GM12874 (cell line): ENCODE measurements at regions not wholly inside any gene's neighbourhood (a gene's known extent, or its start where the extent isn't known, plus 50 kb on each side); places are given as distances from the start of the nearest gene placed in this dataset.

Experiments
- TF ChIP-seq, protein P1 (sequence below): IDR thresholded peaks from 2 replicates; pipeline ENCODE4 v1.5.1; 2011; ENCODE audit warnings: low read depth, mild to moderate bottlenecking, control low read depth, low read length, moderate library complexity; ENCODE audit not compliant: insufficient read depth

- TF ChIP-seq, protein P1, sequence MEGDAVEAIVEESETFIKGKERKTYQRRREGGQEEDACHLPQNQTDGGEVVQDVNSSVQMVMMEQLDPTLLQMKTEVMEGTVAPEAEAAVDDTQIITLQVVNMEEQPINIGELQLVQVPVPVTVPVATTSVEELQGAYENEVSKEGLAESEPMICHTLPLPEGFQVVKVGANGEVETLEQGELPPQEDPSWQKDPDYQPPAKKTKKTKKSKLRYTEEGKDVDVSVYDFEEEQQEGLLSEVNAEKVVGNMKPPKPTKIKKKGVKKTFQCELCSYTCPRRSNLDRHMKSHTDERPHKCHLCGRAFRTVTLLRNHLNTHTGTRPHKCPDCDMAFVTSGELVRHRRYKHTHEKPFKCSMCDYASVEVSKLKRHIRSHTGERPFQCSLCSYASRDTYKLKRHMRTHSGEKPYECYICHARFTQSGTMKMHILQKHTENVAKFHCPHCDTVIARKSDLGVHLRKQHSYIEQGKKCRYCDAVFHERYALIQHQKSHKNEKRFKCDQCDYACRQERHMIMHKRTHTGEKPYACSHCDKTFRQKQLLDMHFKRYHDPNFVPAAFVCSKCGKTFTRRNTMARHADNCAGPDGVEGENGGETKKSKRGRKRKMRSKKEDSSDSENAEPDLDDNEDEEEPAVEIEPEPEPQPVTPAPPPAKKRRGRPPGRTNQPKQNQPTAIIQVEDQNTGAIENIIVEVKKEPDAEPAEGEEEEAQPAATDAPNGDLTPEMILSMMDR, result no peak
Measured at GRCh38 chr9:95710446-95710845, 165.0 kb upstream of the ERCC6L2 start.

- TF ChIP-seq, protein P1, result no peak
Measured at GRCh38 chr9:95696701-95697100, 178.8 kb upstream of the ERCC6L2 start.

- TF ChIP-seq, protein P1, result no peak
Measured at GRCh38 chr9:95691435-95691834, 174.7 kb upstream of the PTCH1 start.

GRCh38 chr9:95689669-95690068 is 172.9 kb upstream of the PTCH1 start:
- TF ChIP-seq, protein P1, result no peak

DNA sequence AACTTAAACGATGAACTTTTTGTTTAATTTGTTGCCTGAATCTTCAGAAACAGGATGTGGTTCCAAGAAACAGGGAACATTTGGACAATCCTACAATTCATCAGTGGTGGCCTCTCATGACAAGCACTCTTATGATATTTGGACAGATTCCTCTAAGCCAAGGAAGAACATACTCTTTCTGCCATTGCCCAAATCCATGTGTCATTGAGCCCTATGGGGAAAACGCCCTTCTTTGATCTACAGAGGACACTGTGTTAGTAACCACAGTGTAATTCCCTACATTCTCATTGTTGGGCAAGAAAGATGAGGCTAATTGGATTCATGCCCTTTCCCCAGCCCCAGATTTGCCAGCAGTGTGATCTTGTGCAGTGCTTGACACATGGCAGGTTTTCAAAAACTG is 167.7 kb upstream of the PTCH1 start:
- TF ChIP-seq, protein P1, result no peak

DNA sequence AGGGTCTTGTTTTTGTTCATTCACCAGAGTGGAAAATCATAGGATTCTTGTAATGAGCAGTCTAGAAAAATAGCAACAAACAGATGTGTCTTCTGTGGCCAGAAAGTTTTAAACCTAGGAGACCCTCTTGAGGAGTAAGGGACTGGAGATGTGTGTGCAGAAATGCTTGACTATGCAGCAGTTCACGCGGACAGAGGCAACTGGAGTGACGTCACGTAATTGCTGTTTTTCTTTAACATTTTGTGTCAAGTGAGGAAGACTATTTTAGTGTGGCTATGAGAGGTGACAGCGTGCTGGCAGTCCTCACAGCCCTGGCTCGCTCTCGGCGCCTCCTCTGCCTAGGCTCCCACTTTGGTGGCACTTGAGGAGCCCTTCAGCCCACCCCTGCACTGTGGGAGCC is 163.1 kb upstream of the PTCH1 start:
- TF ChIP-seq, protein P1, result no peak

DNA sequence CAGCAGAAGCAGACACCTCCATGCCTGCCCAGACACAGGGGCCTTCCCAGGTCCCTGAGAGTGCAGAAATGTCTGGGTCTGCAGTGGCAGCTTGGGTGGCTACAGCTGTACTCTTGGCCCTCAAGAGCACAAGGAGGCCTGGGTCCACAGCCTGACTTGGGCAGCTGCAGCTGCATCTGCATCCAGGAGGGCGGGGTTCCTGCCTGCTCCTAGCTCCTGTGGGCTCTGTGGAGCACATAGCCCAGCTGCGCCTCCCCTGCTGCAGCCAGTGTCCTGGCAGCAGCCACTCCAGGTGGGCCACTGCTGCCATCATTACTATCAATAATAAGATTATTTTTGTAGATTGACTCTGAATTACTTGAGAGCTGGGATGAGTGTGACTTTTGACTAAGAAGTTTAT is 162.0 kb upstream of the PTCH1 start:
- TF ChIP-seq, protein P1, result no peak

DNA sequence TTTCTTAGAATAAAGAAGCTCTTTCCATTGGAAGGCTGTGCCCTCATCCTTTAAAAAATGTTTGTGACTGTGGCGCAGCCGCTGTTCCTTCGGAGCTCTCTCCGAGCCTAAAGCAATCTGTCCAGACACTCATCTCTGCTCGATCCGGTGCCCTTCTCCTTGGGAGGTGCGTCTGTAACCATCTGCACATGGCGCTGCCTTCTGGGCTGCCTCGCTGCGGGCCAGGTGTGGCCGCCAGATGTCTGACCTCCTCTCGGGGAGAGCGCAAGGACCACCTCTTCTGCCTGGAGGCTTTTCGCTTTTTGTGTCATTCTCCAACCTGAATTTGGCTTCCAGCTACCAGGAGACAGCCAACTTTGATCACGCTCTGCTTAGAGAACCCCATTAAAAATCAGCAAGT is 153.4 kb upstream of the PTCH1 start:
- TF ChIP-seq, protein P1, result no peak
